ENCODE measurements at regions not wholly inside any gene's neighbourhood (a gene's known extent, or its start where the extent isn't known, plus 50 kb on each side); places are given as distances from the start of the nearest gene placed in this dataset.

DNA sequence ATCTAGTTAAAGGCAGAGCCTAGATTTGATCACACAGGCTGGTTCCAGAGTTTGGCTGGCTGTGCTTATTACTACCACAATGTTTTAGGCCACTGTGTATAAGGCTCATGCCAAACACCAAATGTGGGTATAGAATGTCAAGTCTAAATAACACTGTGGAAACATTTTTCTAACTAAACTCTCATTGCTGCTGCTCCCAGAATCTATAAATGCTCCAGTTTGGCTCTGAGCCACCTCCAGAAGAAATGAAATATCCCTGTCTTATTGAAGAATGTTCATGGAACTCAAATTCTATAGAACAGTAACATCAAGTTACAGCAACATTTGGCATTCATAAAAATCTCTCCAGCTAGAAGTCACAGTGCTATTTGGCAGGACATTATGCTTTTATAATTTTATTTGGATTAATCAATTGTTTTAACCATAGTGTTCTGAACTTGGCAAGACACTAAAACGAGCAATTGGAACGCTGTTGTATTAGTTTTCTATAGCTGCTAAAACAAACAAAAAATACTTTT is 178.1 kb upstream of the COX7C start:
- no peaks in the 10 kb centered on the region for H3K36me3 Mint-ChIP-seq (ENCODE audit: insufficient read depth in 1 of 3, low read depth in 3 of 3)
- no peak overlapping the region for H3K14ac ChIP-seq (ENCODE audit: insufficient read depth, low read length)
- no peak overlapping the region for H3K4me2 ChIP-seq (ENCODE audit: insufficient read depth, insufficient read length, low read length)
- no peak overlapping the region for H2BK5ac ChIP-seq (ENCODE audit: insufficient read length, low read length)
- no peak overlapping the region for H2BK120ac ChIP-seq (ENCODE audit: low read depth, low read length, poor library complexity, severe bottlenecking)
- H3K79me1 ChIP-seq (ENCODE audit: insufficient read depth, low read depth, low read length, poor library complexity, severe bottlenecking): no peaks in the 10 kb centered on the region
- no peak overlapping the region for H3K4me3 Mint-ChIP-seq
- no peaks in the 10 kb centered on the region; the same call in 1 of the 2 replicates for H3K27me3 Mint-ChIP-seq (ENCODE audit: low read depth)
- no CpG with 5 or more reads among the region's 2 CpGs for WGBS (ENCODE audit: extremely low coverage, insufficient read length, low lambda C conversion rate)
- no peaks in the 10 kb centered on the region for H3K27me3 ChIP-seq (ENCODE audit: insufficient read depth, low read length)
- no peak overlapping the region for H2BK15ac ChIP-seq (ENCODE audit: low read depth, low read length)
- no peak for DNase-seq
- no peak overlapping the region for H4K8ac ChIP-seq (replicated peaks; ENCODE audit: insufficient read length, low read depth, low read length)
- H4K5ac ChIP-seq (ENCODE audit: insufficient read length, low read depth, low read length): no peak overlapping the region
- H3T11ph ChIP-seq (ENCODE audit: low read length): no peak overlapping the region
- H3K9ac ChIP-seq (ENCODE audit: extremely low read depth, insufficient read length, low read length): no peak overlapping the region
- TF ChIP-seq CTCF (conservative IDR thresholded peaks at IDR 0.05): no peak
- H4K20me1 ChIP-seq (ENCODE audit: control insufficient read depth, insufficient read depth, insufficient read length): no peaks in the 10 kb centered on the region
- no peak overlapping the region for H4K91ac ChIP-seq (ENCODE audit: insufficient read length, low read depth, low read length)
- no peak overlapping the region for H3K4ac ChIP-seq (ENCODE audit: low read depth, low read length)
- H3K9me3 ChIP-seq (ENCODE audit: control insufficient read depth, low read depth, low read length): no peaks in the 10 kb centered on the region
- H3K23ac ChIP-seq (ENCODE audit: insufficient read length, low read depth, low read length): no peak overlapping the region
- H2AK5ac ChIP-seq (ENCODE audit: insufficient read length, low read length): no peak overlapping the region
- peaks cover 8 to 9% of the 10 kb centered on the region in 2 experiments for H3K4me1 Mint-ChIP-seq
- no peak overlapping the region for H3K56ac ChIP-seq (ENCODE audit: insufficient read length, low read depth, low read length)
- H3K27ac Mint-ChIP-seq: no peak overlapping the region
- H3K9me3 Mint-ChIP-seq: no peaks in the 10 kb centered on the region; a peak in 1 of 5 replicates
- H3K27ac ChIP-seq (ENCODE audit: insufficient read length, low read depth, low read length): no peak overlapping the region
- H2BK20ac ChIP-seq (ENCODE audit: low read depth, low read length, poor library complexity, severe bottlenecking): no peak overlapping the region
- H3K79me2 ChIP-seq (ENCODE audit: insufficient read depth, low read length): no peaks in the 10 kb centered on the region
- no peaks in the 10 kb centered on the region for H3K23me2 ChIP-seq (ENCODE audit: insufficient read length, low read depth, low read length, poor library complexity, severe bottlenecking)
- H2BK12ac ChIP-seq (ENCODE audit: insufficient read length, low read depth, low read length): no peak overlapping the region
- H2AFZ ChIP-seq (ENCODE audit: low read length): no peak overlapping the region
- H3K18ac ChIP-seq (ENCODE audit: insufficient read length, low read depth, low read length): no peak overlapping the region
- no peaks in the 10 kb centered on the region for H3K4me1 ChIP-seq (ENCODE audit: insufficient read depth, low read length)

Measured in H9 (cell line).